GM19351 (cell line): ENCODE measurements at regions not wholly inside any gene's neighbourhood (a gene's known extent, or its start where the extent isn't known, plus 50 kb on each side); places are given as distances from the start of the nearest gene placed in this dataset.
A peak's percentile ranks its signal among the peaks of the same experiment; 100 is the strongest.
"Not testable (repeated sequence)": the region's sequence is repeated elsewhere in the genome, so short reads cannot be mapped to it uniquely, and the experiment has no call there.

Experiments
- ATAC-seq: cut with Tn5 transposase; IDR thresholded peaks from one replicate; pipeline ENCODE4 v1.9.1; 2021; ENCODE audit warnings: mild to moderate bottlenecking, moderate library complexity; ENCODE audit not compliant: unreplicated experiment

DNA sequence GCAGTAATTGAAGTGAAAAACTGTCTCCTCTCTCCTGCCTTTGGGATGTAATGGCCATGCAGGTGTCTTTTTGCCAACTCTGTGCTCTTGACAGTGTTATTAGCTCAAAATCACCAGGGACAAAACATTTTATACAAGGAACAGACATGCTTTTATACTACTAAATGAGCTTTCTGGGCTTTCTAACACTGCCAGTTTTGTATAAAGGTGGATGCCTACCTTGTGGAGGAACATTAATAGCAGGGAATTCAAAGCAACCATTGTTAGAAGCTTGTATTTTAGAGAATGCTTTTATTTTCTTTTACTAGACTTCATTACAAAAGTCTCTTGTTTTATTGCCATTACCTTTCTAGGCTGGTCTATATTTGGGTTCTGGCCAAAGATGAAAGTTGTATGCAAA lies 54.7 kb upstream of the ARSJ start:
- no peak for ATAC-seq

DNA sequence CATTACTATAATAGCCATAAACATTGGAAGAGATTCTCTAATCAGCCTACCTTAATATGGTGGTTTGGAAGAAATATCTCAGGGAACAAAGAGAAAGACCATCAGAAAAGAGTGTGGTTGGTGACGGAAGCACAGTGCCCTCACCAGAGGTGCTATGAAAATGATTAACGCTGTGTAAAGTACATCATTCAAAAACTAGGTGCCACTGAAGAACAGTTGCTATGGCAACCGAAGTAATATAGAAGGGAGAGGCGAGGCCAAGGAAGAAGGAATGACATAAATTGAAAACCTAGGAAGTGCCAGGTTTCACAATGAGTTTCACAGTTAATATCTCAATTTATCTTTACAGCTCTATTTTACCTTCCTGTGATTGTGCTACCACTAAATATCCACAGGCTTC lies 57.0 kb upstream of the ARSJ start:
- ATAC-seq, result no peak

DNA sequence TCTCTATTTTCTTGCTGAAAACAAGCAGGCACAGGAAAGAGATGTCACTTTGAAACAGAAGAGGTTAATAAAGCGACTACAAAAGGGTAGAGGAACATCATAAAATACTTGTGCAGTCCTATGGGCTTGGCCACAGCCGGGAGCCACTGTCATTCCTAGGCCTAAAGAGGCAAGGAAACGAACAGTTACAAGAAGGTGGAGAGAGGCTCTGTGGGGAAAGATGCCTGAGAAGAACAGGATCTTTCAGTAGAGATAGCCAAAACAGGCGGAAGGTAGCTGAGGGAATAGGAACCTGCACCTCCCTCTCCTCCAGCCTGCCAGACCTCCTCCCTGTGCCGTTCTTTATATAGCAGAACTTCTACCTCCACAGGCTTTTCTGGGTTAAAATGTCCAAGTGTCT lies 57.4 kb upstream of the ARSJ start:
- no peak for ATAC-seq

DNA sequence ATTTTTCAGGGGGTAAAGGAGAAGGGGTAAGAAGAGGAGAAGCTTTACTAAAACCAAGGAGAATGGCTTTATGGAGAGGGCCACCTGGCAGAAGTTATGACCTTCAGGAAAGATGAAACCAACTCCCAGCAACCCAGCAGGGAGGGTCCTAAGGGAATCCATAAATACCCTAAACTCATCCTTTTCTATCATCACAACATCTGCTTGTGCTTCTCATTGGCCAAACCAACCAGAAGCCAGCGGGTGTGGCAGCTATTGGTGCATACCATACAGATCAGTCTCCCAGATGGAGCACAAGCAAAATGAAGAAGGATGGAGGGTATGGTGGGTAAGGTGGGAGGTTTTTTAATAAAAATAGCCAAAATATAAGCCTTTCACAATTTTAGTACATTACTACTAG lies 58.5 kb upstream of the ARSJ start:
- no peak for ATAC-seq

DNA sequence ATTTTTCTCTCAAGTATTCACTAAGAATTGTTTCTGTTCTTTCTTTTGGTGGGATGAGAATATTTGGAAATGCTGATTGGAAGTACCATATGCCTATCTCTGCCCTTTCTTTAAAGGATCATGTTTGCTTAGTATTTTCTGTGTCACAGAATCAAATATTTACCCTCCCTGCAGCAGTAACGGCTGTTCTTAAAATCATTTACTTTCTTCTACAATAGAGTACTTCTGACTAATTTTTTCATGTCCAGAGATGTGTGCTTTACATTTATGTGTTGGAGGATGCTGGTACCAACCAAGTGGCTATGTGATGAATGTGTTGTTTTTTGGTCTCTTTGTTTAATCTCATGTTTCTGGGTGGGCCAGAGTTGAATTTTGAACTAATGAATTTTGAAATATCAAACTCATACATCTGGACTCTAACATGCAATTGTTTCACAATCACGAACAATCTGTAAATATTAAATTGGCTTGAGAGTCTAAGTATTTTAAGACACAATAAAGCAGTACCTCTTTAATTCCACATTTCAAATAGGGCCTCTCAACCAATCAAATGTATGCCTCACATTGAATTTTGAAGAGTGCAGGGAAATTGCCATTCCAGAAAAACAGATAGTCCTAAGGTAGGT lies 59.4 kb upstream of the ARSJ start:
- ATAC-seq, result no peak

DNA sequence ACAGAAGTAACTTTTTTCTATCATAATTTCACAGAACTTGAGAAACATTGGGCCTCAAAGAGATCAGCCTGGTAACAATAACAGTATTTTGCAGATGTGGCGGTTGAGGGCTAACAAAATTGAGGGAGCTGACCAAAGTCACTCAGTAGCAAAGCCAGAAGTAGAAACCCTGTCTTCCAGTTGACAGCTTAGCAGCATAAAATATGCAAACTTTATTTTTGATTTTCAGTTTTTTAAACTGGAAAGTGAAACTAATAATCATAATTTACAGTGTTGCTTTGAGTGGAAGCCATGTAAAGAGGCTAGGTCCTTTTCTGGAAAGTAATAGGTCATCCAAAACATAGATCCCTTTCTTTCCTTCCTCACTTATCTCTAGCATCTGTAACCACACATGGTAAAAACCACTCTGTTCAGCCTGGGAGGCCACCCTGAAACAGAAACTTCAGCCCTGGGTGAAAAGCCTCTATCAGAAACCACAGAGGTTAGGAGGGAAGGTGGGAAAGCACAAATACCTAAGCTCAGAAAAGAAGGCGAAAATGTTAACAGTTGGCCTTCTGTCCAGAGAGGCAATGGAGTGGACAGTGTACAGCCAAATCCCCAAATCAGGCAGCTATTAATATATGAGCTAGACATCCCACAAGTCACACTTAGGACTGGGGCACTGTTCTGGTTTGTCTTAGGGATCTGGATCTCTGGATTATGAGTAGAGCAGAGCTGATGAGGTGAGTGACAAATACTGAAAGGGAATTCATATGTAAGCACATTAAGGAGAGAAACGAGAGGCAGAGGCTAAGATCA lies 61.1 kb upstream of the ARSJ start:
- peak; percentile 88 for ATAC-seq

DNA sequence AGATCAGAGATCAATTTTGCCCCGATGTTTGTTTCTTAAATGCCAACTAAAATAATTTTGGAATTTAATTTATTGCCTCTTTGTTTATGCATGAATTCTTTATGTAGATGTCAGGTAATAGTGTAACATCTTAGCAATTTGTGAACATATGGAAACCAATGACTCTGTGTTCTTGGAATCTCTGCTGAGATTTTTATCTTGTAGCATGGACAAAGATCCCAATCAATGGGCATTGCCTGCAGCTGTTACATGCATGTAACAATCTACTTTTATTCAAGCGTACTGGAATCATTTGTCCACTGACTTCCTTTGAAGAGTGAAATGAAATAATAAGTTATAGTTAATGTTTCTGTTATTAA lies 61.6 kb upstream of the ARSJ start:
- ATAC-seq, result no peak

DNA sequence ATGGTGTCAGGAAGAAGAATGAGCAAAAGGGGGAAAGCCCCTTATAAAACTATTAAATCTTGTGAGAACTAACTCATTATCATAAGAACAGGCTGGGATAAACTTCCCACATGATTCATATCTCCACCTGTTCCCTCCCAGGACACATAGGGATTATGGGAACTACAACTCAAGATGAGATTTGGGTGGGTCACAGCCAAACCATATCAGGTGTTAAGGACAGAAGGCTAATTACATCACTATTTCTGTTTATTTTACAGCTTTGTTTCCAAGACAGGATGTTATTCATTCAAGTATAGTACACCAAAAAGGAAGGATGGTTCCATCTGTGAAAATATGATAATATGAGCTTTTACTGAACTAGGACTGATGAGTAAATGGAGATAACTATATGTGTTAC lies 63.7 kb upstream of the ARSJ start:
- ATAC-seq, result no peak

DNA sequence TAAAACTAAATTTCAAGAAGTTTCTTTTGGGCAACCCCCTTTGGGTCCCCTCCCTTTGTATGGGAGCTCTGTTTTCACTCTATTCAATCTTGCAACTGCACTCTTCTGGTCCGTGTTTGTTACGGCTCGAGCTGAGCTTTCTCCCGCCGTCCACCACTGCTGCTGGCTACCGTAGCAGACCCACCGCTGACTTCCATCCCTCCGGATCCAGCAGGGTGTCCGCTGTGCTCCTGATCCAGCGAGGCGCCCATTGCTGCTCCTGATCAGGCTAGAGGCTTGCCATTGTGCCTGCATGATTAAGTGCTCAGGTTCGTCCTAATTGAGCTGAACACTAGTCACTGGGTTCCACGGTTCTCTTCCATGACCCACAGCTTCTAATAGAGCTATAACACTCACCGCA lies 64.9 kb upstream of the ARSJ start:
- not testable (repeated sequence) for ATAC-seq

DNA sequence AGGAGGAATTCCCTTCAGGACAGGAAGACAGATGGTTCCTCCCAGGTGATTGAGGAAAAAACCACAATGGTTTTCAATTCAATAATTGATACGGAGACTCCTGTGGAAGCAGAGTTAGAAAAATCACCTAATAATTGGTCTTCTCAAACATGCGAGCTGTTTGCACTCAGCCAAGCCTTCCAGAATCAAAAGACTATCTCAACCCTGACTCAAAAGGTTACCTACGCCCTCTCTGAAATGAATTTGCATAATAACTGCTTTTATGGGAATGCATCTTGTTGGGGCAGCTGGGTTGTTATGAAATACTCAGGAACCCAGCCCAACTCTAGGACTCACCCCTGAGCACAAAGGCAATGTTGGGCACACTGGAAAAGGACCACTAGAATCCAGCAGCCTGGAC lies 66.9 kb upstream of the ARSJ start:
- no peak for ATAC-seq

DNA sequence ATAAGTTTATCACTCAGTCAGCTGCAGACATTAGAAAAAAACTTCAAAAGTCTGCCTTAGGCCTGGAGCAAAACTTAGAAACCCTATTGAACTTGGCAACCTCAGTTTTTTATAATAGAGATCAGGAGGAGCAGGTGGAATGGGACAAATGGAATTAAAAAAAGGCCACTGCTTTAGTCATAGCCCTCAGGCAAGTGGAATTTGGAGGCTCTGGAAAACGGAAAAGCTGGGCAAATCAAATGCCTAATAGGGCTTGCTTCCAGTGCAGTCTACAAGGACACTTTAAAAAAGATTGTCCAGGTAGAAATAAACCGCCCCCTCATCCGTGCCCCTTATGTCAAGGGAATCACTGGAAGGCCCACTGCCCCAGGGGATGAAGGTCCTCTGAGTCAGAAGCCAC lies 68.7 kb upstream of the ARSJ start:
- ATAC-seq, result not testable (repeated sequence)

DNA sequence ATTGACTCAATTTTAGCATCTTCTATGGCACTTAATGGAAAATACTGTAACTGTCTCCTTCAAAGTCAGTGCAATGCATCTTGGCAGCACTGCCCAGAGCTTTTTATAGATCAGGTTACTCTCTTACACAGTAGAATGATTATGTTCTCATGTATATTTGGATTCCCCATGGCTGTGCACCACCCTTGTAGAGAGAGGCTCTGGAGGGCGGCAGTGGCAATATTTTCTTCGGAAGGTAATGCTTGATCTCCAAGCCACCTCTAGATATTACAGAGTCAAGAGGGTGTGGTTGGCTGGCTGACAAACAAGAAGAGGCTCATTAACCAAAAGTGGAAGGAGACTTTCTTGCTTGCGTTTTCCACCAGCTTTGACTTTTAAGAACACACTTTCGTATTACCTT lies 72.8 kb upstream of the ARSJ start:
- ATAC-seq, result no peak

DNA sequence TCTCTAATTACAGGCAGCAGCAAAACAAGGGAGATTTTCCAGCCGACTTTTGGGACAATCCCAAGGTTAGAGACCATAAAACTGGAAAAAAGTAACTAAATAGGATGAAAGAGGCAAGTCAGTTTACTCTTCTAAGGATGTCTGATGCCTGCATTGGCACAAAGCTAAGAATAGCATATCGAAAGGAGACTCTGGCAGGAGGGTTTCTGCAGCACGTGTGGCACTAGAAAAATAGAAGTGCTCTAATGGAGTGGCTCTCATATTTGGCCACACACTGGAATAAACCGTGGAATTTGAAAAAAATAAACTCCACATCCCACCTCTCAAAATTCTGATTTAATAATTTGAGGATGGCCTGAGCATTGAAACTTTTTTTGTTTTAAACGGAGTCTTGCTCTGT lies 77.2 kb upstream of the ARSJ start:
- no peak for ATAC-seq

DNA sequence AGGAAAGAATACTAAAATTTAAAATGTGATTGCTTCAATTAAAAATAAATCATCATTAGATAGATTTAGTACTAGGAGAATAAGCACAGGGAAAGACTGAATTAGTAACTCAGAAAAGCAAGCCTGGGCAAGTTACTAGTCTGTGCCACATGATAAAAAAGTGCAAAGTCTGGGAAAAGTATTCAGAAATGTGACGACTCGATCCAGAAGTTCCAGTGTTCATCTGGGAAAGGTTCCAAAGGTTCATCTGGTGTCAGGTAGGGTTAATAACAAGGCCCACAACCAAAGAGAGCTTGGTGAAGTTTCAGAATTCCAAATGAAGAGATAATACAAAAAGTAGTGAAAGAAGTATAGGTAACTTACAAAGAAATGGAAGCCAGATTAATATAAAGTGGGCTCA lies 78.3 kb upstream of the ARSJ start:
- no peak for ATAC-seq

DNA sequence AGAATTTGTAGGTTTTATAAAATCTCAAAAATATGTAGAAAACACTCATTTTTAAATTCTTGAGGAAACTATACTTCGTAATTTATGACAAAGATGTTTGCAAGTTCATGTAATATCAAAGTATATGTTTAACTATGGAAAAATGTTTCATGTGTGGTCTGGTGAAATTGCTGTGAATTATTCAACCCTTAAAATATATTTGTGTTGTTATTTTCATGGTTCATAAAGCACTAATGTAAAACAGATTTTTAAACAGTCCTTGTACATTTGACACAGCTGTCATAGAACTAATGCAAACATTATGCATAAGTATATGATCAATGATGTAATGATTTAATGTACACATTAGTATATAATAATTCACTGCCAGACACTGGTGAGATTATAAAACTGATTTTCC lies 83.1 kb upstream of the ARSJ start:
- ATAC-seq, result no peak

DNA sequence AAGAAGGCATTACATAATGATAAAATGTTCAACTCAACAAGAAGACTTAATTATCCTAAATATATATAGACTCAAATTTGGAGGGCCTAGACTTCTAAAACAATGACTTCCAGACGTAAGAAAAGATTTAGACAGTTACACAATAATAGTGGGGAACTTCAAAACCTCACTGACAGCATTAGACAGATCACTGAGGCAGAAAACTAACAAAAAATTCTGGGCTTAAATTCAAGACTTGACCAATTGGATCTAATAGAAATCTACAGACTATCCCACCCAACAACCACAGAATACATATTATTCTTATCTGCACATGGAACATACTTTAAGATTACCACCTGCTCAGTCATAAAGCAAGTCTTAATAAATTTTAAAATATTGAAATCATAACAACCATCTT lies 93.3 kb upstream of the ARSJ start:
- no peak for ATAC-seq

DNA sequence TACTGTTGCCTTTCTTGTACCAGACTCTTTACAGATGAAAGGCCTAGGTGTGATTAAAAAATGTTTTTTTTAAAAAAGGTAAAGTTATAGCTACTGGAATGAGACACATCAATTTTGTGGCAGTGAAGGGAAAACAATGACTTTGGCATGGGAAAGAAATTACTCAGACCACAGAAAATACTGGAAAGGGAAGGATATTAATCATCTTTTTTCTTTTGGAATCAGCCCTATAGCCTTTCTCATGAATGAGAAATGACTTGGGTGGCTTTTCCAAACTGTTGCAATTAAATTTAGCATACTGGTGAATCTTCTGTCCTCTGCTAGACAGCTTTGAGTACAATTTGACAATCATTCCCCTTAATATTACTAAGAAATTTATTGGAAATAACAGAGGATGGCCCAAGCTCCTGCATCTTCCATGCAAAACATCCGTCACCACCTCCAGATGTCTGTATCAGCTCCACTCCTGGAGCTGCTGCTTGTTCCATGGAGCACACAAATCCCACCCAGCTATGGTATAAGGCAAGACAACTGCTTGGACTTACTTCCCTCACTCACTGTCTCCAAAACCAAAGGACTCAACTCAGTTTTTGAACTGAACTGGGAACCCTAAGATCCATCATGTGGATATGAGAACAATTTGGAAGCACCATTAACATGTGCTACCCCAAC lies 97.6 kb upstream of the ARSJ start:
- ATAC-seq, result no peak

DNA sequence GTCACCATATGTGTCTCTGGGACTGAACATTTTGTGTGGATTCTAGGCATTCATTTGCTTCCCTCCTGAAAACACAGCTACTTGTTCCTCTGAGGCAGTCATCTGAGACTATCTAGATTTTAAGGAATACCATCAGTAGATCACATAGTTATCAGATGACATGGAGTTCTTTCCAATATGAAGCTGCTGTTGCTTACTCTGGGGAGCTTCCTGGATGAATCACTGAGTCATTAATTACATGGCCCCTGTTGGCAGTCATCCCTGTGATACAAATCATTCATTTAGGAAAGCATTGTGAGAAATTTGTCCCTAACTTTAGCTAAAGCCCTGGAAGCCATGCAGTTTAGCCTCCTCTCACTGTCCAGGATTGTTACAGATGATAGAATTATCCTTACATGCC lies 98.2 kb upstream of the ARSJ start:
- no peak for ATAC-seq

DNA sequence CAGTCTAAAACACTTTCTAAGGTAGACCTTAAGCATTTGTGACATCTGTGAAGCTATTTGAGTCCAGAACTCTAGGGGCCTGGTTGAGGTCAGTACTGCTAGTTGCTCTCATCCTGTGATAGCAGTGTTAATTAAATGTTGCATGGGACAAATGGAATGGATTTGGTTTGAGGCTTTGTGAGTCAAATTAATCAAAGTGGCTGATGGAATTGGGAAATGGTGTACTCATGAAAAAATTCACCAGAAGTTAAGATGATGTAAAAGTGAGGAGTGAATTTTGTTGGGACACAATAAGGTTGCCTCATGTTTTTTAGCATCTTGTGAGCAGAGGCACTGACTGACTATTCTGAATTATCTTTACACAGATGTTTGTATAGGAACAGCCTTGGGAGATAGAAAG lies 99.2 kb upstream of the ARSJ start:
- no peak for ATAC-seq

DNA sequence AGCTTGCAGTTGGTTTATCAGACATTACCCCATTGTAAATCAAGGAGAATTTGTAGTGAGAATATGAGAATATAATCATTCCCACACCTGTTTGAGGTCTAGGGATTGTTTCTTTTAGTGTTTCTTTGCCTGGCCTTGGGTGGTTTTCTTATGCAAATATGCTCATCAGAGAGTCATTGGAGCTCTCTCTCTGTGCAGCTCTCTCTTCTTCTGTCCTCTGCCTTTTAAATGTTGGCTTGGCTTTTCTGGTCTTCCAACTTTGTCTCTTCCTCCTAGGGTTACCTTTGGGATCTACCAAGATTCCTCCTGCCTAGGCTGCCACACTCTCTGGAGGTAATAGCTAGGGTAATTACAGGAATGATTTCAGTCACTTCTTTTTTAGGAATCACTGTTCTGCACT lies 102.3 kb upstream of the ARSJ start:
- no peak for ATAC-seq

DNA sequence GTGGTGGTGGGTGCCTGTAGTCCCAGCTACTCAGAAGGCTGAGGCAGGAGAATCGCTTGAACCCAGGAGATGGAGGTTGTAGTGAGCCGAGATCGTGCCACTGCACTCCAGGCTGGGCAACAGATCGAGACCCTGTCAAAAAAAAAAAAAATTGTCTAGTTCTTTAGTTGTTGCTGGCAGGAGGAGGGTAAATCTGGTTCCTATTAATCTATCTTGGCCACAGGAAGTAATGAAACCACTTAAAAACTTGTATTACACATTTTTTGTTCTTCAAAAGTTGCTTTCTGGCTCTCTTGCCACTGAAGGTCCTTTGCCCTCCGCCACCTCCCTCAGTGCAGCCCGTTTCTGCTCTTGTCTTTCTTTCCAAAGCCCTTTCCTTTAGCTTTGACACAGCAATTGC lies 102.9 kb upstream of the ARSJ start:
- ATAC-seq, result no peak

DNA sequence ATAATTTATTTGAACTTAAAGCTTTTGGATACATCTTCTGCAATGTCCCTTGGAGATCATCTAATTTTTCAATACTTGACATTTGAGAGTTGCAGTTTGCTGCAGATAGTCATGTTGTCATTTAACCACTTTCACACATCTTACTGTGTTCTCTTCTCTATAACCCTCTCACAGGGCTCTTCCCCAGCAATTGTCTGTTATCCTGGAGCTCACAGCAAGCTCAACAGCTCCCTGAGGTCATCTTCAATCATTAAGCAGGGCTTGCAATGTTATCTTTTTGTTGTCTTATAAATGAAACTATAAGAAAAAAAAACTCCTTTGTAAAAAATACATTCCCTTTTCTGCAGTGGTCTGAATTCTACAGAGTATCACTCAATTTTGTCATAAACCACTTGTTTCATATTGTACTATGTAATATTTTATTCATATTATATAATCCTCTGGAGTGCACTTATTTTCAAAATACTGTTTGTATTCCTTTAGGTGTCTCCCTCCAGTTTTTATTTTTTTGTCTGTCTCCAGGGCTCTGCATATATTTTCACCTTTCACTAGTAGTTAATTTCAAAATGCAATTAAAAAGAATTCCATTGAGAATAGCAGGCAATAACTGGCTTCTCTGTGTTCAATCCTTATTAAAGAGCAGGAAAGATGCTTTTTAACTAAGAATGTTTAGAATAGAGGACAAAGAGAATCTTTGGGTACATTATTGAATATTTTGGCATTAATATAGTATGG lies 106.3 kb upstream of the ARSJ start:
- ATAC-seq, result no peak
